ENCODE measurements at regions not wholly inside any gene's neighbourhood (a gene's known extent, or its start where the extent isn't known, plus 50 kb on each side); places are given as distances from the start of the nearest gene placed in this dataset.

DNA sequence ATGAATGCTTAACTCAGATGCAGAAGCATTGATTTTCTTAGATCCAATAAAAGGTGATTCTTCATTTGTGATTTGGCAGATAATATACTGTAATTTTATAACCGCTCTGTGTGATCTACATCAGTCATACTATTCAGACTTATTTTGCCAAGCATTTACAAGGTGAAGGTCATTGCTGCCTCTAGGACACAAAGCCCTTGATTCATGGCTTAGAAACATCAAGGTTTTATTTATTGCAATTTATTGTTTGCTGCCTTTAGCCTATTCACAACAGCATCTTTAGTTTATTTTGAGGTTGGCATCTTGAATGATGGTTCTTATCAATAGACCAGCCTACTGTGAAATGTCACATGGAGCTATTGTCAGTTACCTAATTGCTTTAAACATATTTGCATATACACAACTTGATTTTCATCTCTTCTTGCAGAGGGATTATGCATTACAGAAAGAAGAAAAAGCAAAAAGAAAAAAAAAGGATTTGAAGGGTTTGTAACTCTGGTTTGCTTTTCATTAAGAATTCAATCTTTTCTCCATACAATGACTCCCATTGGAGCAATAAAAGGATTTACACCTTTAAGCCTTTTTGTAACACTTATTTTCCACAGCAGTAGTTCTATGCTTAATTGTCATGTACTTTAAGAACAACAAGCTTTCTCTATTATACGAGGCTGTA lies 1371.6 kb upstream of the CELF2 start:
- FAIRE-seq = no peak
- intact Hi-C loops (cut with DNase I) = no loop called here
- TF ChIP-seq CTCF (IDR thresholded peaks at IDR 0.05; ENCODE audit: borderline replicate concordance, extremely low read depth, insufficient read depth) = no peak

GRCh38 chr10:9654261-9654660 lies 1363.4 kb upstream of the CELF2 start:
- Histone ChIP-seq H3K27ac (ENCODE audit: low read depth in 2 of 2, low read length in 2 of 2) (no peak overlapping the region), H3K36me3 (ENCODE audit: control insufficient read depth in 2 of 3, insufficient read depth in 3 of 3, low read length in 3 of 3) (no peaks in the 10 kb centered on the region), H3K4me3 (ENCODE audit: low read length in 3 of 3) (no peak overlapping the region), H3K27me3 (ENCODE audit: control insufficient read depth, insufficient read depth, low read length) (no peaks in the 10 kb centered on the region), H3K4me1 (ENCODE audit: control insufficient read depth in 2 of 3, insufficient read depth in 2 of 3, low read depth in 1 of 3, low read length in 3 of 3) (no peaks in the 10 kb centered on the region), H3K9ac (ENCODE audit: low read length in 3 of 3) (no peak overlapping the region), H3K9me3 (ENCODE audit: control insufficient read depth in 2 of 3, insufficient read depth in 1 of 3, low read length in 3 of 3) (no peaks in the 10 kb centered on the region)
- TF ChIP-seq CTCF (IDR thresholded peaks at IDR 0.05; ENCODE audit: borderline replicate concordance, extremely low read depth, insufficient read depth) = no peak
- DNase-seq (no peak), FAIRE-seq (no peak)
- intact Hi-C loops (cut with DNase I) = no loop called here

More for the DNA sequence above, 1371.6 kb upstream of the CELF2 start:
- no peaks in the 10 kb centered on the region for H3K9me3 ChIP-seq (ENCODE audit: control insufficient read depth in 2 of 3, insufficient read depth in 1 of 3, low read length in 3 of 3)
- no peaks in the 10 kb centered on the region for H3K36me3 ChIP-seq (ENCODE audit: control insufficient read depth in 2 of 3, insufficient read depth in 3 of 3, low read length in 3 of 3)
- no peak overlapping the region for H3K4me3 ChIP-seq (ENCODE audit: low read length in 3 of 3)
- no peaks in the 10 kb centered on the region for H3K4me1 ChIP-seq (ENCODE audit: control insufficient read depth in 2 of 3, insufficient read depth in 2 of 3, low read depth in 1 of 3, low read length in 3 of 3)
- no peak for DNase-seq
- H3K27ac ChIP-seq (ENCODE audit: low read depth in 2 of 2, low read length in 2 of 2) = no peak overlapping the region
- H3K27me3 ChIP-seq (ENCODE audit: control insufficient read depth, insufficient read depth, low read length) = no peaks in the 10 kb centered on the region
- no peak overlapping the region for H3K9ac ChIP-seq (ENCODE audit: low read length in 3 of 3)

DNA sequence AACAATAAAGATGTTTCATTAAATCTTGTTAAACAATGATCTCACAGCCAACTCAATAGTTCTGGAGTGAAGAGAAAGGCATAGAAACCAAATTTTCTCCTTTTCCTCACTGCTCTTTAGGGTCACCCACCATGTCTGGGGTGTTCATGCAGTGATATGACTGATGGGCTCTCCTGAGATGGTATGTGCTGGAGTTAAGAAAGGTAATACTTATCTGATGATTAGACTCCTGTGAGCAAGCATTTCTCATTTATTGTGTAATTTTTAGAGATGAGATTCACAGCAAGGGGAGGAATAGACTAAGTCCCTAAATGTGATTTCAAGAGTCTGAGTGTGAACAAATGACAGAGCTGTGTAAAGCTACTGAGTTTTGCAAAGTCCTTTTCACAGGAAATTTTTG lies 1361.3 kb upstream of the CELF2 start:
- Histone ChIP-seq H3K4me3 (ENCODE audit: low read length in 3 of 3) (no peak overlapping the region), H3K4me1 (ENCODE audit: control insufficient read depth in 2 of 3, insufficient read depth in 2 of 3, low read depth in 1 of 3, low read length in 3 of 3) (no peaks in the 10 kb centered on the region), H3K36me3 (ENCODE audit: control insufficient read depth in 2 of 3, insufficient read depth in 3 of 3, low read length in 3 of 3) (no peaks in the 10 kb centered on the region), H3K27me3 (ENCODE audit: control insufficient read depth, insufficient read depth, low read length) (no peaks in the 10 kb centered on the region), H3K9me3 (ENCODE audit: control insufficient read depth in 2 of 3, insufficient read depth in 1 of 3, low read length in 3 of 3) (no peaks in the 10 kb centered on the region), H3K27ac (ENCODE audit: low read depth in 2 of 2, low read length in 2 of 2) (no peak overlapping the region), H3K9ac (ENCODE audit: low read length in 3 of 3) (no peak overlapping the region)
- no peak for TF ChIP-seq CTCF (IDR thresholded peaks at IDR 0.05; ENCODE audit: borderline replicate concordance, extremely low read depth, insufficient read depth)
- FAIRE-seq (no peak), DNase-seq (no peak)
- intact Hi-C loops (cut with DNase I) = no loop called here

DNA sequence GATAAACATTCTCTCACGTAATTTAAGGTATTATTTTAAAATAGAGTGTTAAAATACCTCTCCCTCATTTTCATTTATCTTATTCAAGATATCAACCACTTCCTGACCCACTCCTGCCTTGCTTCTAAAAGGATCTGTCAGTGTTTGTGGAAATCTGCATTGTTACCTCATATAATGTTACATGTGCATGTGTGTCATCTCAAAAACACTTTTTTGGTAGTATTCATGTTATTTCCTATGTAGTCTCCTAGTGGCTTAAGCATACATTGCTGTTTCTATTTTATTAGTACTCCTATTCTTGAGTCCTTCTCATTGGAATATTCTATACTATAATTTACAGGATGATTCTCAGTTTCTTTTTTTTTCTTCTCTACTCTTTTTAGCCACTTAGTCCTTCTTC lies 1360.7 kb upstream of the CELF2 start:
- TF ChIP-seq CTCF (IDR thresholded peaks at IDR 0.05; ENCODE audit: borderline replicate concordance, extremely low read depth, insufficient read depth) = no peak
- Histone ChIP-seq H3K27me3 (ENCODE audit: control insufficient read depth, insufficient read depth, low read length) (no peaks in the 10 kb centered on the region), H3K4me3 (ENCODE audit: low read length in 3 of 3) (no peak overlapping the region), H3K4me1 (ENCODE audit: control insufficient read depth in 2 of 3, insufficient read depth in 2 of 3, low read depth in 1 of 3, low read length in 3 of 3) (no peaks in the 10 kb centered on the region), H3K9ac (ENCODE audit: low read length in 3 of 3) (no peak overlapping the region), H3K27ac (ENCODE audit: low read depth in 2 of 2, low read length in 2 of 2) (no peak overlapping the region), H3K36me3 (ENCODE audit: control insufficient read depth in 2 of 3, insufficient read depth in 3 of 3, low read length in 3 of 3) (no peaks in the 10 kb centered on the region), H3K9me3 (ENCODE audit: control insufficient read depth in 2 of 3, insufficient read depth in 1 of 3, low read length in 3 of 3) (no peaks in the 10 kb centered on the region)
- no peak for DNase-seq
- FAIRE-seq = no peak
- intact Hi-C loops (cut with DNase I) = no loop called here

Data from kidney (tissue), 13 donors.